OCI-LY3 (cell line): ENCODE measurements at regions not wholly inside any gene's neighbourhood (a gene's known extent, or its start where the extent isn't known, plus 50 kb on each side); places are given as distances from the start of the nearest gene placed in this dataset.

Experiments used
- H2AFZ ChIP-seq: fragments of 200-600, 300-600 bp; shearing (Covaris generic); 2 replicates; pipeline ENCODE4 v1.6.0; 2014; ENCODE audit warnings: antibody characterized with exemption, low read depth, low read length
- H3K27ac ChIP-seq: fragments of 200-600, 300-600 bp; sonication (generic); 2 replicates; pipeline ENCODE4 v1.5.1; 2014; ENCODE audit warnings: mild to moderate bottlenecking, low read length, moderate library complexity, mixed read lengths
- H3K27me3 ChIP-seq: fragments of 200-600, 300-600 bp; sonication (generic); 2 replicates; pipeline ENCODE4 v1.6.1; 2014; ENCODE audit warnings: low read depth, low read length, mixed read lengths
- H3K36me3 ChIP-seq: fragments of 200-600, 300-600 bp; sonication (generic); replicated peaks from 2 replicates; pipeline ENCODE3; 2014; ENCODE audit warnings: low read depth, low read length, mixed read lengths
- H3K4me1 ChIP-seq: fragments of 300-600, 200-600 bp; sonication (generic); 2 replicates; pipeline ENCODE4 v1.6.1; 2014; ENCODE audit warnings: low read length, mixed read lengths
- H3K4me2 ChIP-seq: fragments of 200-600, 300-600 bp; sonication (generic); 2 replicates; pipeline ENCODE4 v1.6.1; 2014; ENCODE audit warnings: low read length, mixed read lengths
- H3K4me3 ChIP-seq: fragments of 300-600, 200-600 bp; sonication (generic); 2 replicates; pipeline ENCODE4 v1.5.1; 2014; ENCODE audit warnings: antibody characterized with exemption, mild to moderate bottlenecking, low read length, moderate library complexity
- H3K79me2 ChIP-seq: fragments of 300-600, 200-600 bp; shearing (Covaris generic); 2 replicates; pipeline ENCODE4 v1.6.1; 2014; ENCODE audit warnings: mild to moderate bottlenecking, low read length, mixed read lengths
- H3K9ac ChIP-seq: fragments of 300-600, 200-600 bp; shearing (Covaris generic); 2 replicates; pipeline ENCODE4 v1.6.0; 2014; ENCODE audit warnings: mild to moderate bottlenecking, low read length, moderate library complexity
- H3K9me3 ChIP-seq: fragments of 200-600, 300-600 bp; shearing (Covaris generic); 2 replicates; pipeline ENCODE4 v1.6.1; 2014; ENCODE audit warnings: low read length, mixed read lengths; ENCODE audit not compliant: insufficient read depth
- H4K20me1 ChIP-seq: fragments of 200-600, 300-600 bp; sonication (generic); 2 replicates; pipeline ENCODE4 v1.6.1; 2016; ENCODE audit warnings: low read length, mixed read lengths; ENCODE audit not compliant: insufficient read depth
- EZH2phosphoT487 ChIP-seq: fragments of 200-600 bp; shearing (Covaris generic); IDR thresholded peaks from 2 replicates; pipeline ENCODE4 v1.6.1; 2018; ENCODE audit warnings: antibody characterized with exemption, mixed run types, low read depth
- TF ChIP-seq, protein P1 (sequence below): fragments of 200-600, 300-600 bp; sonication (generic); IDR thresholded peaks from 2 replicates; pipeline ENCODE4 v1.5.1; 2014; ENCODE audit warnings: antibody characterized with exemption, low read length, low read depth

DNA sequence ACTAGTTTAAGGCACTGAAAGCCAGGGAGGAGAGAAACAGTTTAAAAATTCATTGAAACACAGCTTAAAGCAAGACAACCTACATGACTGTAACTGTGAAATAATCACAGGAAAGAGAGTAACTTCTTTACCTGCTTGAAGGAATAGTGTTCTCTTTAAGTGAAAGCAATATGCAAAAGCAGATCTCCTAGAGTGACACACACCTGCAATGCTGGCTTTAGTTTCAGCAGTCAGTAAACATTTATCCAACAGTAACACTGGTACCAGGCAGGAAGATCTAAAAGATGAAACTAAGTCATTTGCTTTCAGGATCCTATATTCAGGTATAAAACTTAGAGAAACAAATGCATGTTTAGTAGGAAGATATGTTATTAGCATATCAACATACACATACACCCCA is 85.3 kb upstream of the PPM1H start:
- Histone ChIP-seq H3K27ac (no peak overlapping the region), H3K9me3 (no peaks in the 10 kb centered on the region), H3K36me3 (no peaks in the 10 kb centered on the region), H3K79me2 (no peaks in the 10 kb centered on the region), H3K9ac (no peak overlapping the region), H4K20me1 (no peaks in the 10 kb centered on the region), H3K27me3 (no peaks in the 10 kb centered on the region), H3K4me1 (peaks cover 7% of the 10 kb centered on the region; the same call in 1 of the 2 replicates), H3K4me3 (no peak overlapping the region), H3K4me2 (no peak overlapping the region), H2AFZ (no peak overlapping the region)
- TF ChIP-seq, protein P1, sequence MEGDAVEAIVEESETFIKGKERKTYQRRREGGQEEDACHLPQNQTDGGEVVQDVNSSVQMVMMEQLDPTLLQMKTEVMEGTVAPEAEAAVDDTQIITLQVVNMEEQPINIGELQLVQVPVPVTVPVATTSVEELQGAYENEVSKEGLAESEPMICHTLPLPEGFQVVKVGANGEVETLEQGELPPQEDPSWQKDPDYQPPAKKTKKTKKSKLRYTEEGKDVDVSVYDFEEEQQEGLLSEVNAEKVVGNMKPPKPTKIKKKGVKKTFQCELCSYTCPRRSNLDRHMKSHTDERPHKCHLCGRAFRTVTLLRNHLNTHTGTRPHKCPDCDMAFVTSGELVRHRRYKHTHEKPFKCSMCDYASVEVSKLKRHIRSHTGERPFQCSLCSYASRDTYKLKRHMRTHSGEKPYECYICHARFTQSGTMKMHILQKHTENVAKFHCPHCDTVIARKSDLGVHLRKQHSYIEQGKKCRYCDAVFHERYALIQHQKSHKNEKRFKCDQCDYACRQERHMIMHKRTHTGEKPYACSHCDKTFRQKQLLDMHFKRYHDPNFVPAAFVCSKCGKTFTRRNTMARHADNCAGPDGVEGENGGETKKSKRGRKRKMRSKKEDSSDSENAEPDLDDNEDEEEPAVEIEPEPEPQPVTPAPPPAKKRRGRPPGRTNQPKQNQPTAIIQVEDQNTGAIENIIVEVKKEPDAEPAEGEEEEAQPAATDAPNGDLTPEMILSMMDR = no peak
- no peak for TF ChIP-seq EZH2phosphoT487

DNA sequence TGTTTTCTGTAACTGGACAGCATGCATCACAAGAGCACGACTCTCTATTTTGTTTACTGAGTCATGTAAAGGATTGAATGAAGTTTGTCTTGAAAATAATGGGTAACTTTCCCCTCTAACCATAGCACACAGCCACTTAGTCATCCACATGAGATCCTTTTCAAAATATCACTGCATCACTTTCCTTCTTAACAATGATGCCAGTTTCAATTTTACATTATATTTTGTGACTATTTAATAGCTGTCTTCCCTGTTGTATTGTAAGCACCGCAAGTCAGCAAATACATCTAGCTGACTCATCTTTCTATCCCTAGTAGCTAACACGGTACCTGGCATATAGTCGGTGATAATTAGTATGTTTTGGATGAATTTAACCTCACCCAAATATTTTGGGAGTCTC is 83.3 kb upstream of the PPM1H start:
- H4K20me1 ChIP-seq = no peaks in the 10 kb centered on the region
- H3K27me3 ChIP-seq = no peaks in the 10 kb centered on the region
- no peak overlapping the region for H3K4me3 ChIP-seq
- no peak overlapping the region for H2AFZ ChIP-seq
- no peaks in the 10 kb centered on the region for H3K36me3 ChIP-seq
- no peak overlapping the region for H3K27ac ChIP-seq
- no peaks in the 10 kb centered on the region for H3K79me2 ChIP-seq
- TF ChIP-seq, protein P1 = no peak
- TF ChIP-seq EZH2phosphoT487 = no peak
- H3K4me2 ChIP-seq = no peak overlapping the region
- H3K4me1 ChIP-seq = no peaks in the 10 kb centered on the region
- H3K9ac ChIP-seq = no peak overlapping the region
- H3K9me3 ChIP-seq = no peaks in the 10 kb centered on the region

DNA sequence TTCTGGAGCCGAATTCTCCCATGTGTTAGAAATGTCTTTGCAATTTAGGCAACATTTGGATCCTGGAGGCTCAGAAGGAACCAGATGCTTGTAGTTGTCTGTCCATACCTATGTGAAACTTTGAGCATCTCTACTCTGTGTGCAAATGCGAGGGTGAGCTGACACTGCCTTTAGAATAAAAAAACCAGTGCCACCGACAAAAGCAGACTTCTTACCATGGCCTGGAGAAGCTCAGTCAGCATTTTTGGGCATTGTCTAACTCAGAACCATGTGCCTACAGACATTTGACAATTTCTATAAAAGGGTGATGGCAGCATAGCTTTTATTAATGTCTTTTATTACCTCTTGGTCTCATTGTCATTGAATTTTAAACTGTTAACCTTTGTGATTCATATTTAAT is 78.4 kb upstream of the PPM1H start:
- Histone ChIP-seq H3K4me3 (no peak overlapping the region), H3K4me1 (no peaks in the 10 kb centered on the region), H3K9me3 (no peaks in the 10 kb centered on the region), H4K20me1 (no peaks in the 10 kb centered on the region), H3K36me3 (no peaks in the 10 kb centered on the region), H3K79me2 (no peaks in the 10 kb centered on the region), H3K9ac (no peak overlapping the region), H3K4me2 (no peak overlapping the region), H3K27ac (no peak overlapping the region), H3K27me3 (no peaks in the 10 kb centered on the region), H2AFZ (no peak overlapping the region)
- TF ChIP-seq EZH2phosphoT487 = no peak
- TF ChIP-seq, protein P1 = no peak

DNA sequence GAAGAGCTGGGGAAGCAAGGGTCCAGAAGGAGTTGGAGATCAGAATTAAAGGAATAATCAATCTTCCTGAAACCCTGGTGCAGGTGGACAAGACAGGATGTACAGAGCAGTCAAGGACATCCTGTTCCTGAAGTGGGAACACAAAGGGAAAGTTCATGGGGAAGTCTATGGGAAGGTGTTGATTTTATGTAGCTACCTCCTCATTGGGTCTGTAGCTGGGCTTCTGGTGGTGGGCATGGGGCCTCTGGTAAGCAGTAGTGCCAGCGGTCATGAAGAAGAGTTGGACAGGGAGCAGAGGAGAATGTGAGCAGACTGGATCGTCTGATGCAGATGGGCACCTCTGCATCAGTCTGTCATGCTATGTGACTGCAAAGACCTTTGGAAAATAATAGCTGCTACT is 75.7 kb upstream of the PPM1H start:
- Histone ChIP-seq H4K20me1 (no peaks in the 10 kb centered on the region), H3K9me3 (no peaks in the 10 kb centered on the region), H3K4me2 (no peak overlapping the region), H3K9ac (no peak overlapping the region), H2AFZ (no peak overlapping the region), H3K4me1 (no peaks in the 10 kb centered on the region), H3K27ac (no peak overlapping the region), H3K4me3 (no peak overlapping the region), H3K36me3 (no peaks in the 10 kb centered on the region), H3K79me2 (no peaks in the 10 kb centered on the region), H3K27me3 (no peaks in the 10 kb centered on the region)
- TF ChIP-seq, protein P1 = no peak
- no peak for TF ChIP-seq EZH2phosphoT487
